Mesodermal cell (in vitro differentiated cells): ENCODE measurements at regions not wholly inside any gene's neighbourhood (a gene's known extent, or its start where the extent isn't known, plus 50 kb on each side); places are given as distances from the start of the nearest gene placed in this dataset.
A peak's percentile ranks its signal among the peaks of the same experiment; 100 is the strongest.

Experiments used
- H3K27ac ChIP-seq: 2 replicates; pipeline ENCODE4 v1.7.0; 2013; ENCODE audit warnings: mild to moderate bottlenecking, low read depth, low read length, moderate library complexity; ENCODE audit not compliant: severe bottlenecking
- H3K36me3 ChIP-seq: 2 replicates; pipeline ENCODE4 v1.7.1; 2013; ENCODE audit warnings: mild to moderate bottlenecking, low read length, moderate library complexity; ENCODE audit not compliant: control insufficient read depth, insufficient read depth
- H3K4me1 ChIP-seq: one replicate; pipeline ENCODE4 v1.7.1; 2013; ENCODE audit warnings: mild to moderate bottlenecking, low read length; ENCODE audit not compliant: insufficient read depth, control insufficient read depth, poor library complexity, severe bottlenecking
- H3K4me3 ChIP-seq: 2 replicates; pipeline ENCODE4 v1.7.0; 2013; ENCODE audit warnings: low read length, control low read depth, mild to moderate bottlenecking; ENCODE audit not compliant: insufficient read depth, poor library complexity, severe bottlenecking; ENCODE audit errors: extremely low read depth
- H3K9me3 ChIP-seq: 2 replicates; pipeline ENCODE4 v1.7.1; 2013; ENCODE audit warnings: mild to moderate bottlenecking, low read length, moderate library complexity; ENCODE audit not compliant: control insufficient read depth
- WGBS, 2 experiments: methylation state at CpG; one replicate each; pipeline ENCODE4 v1.1.5; 2013; ENCODE audit warnings: missing lambda C conversion rate in 2 of 2; ENCODE audit not compliant: insufficient coverage in 2 of 2; 5-methylcytosine and 5-hydroxymethylcytosine counted together

- Histone ChIP-seq H3K27ac (no peak overlapping the region), H3K4me3 (no peak overlapping the region), H3K4me1 (no peaks in the 10 kb centered on the region), H3K9me3 (no peaks in the 10 kb centered on the region), H3K36me3 (no peaks in the 10 kb centered on the region)
These were observed 234.6 kb upstream of the AFF2 start for GRCh38 chrX:148265829-148266228.

DNA sequence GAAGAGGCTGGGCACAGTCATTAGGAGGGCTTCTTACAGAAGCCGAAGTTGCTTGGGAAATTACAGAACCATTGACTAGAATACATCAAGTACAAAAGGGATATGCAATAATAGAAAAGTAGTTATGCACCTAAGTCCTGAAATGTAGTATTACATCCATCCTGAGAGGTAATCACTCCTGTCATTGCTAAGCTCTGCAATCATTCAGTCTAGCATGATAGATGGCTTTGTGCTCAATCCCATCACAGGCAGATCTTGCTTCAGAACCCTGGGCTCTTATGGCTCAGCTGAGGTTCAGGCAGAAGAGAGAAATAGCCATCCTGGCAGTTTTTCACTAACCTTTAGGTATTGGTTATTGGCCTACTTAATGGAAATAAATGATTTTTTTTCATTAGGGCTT lies 231.7 kb upstream of the AFF2 start:
- Histone ChIP-seq H3K36me3 (no peaks in the 10 kb centered on the region), H3K4me1 (no peaks in the 10 kb centered on the region), H3K9me3 (no peaks in the 10 kb centered on the region), H3K4me3 (no peak overlapping the region), H3K27ac (no peak overlapping the region)
- no CpG with 5 or more reads among the region's 1 CpG for WGBS, 2 experiments

- no peaks in the 10 kb centered on the region for H3K9me3 ChIP-seq
- H3K4me3 ChIP-seq: no peak overlapping the region
- no peaks in the 10 kb centered on the region for H3K4me1 ChIP-seq
- no CpG with 5 or more reads among the region's 3 CpGs for WGBS, 2 experiments
- H3K27ac ChIP-seq: no peak overlapping the region
- no peaks in the 10 kb centered on the region for H3K36me3 ChIP-seq
These were observed 230.9 kb upstream of the AFF2 start for GRCh38 chrX:148269513-148269912.

- WGBS, 2 experiments: no CpG with 5 or more reads among the region's 2 CpGs
- H3K4me1 ChIP-seq: no peaks in the 10 kb centered on the region
These were observed 229.9 kb upstream of the AFF2 start for GRCh38 chrX:148270499-148270898.

DNA sequence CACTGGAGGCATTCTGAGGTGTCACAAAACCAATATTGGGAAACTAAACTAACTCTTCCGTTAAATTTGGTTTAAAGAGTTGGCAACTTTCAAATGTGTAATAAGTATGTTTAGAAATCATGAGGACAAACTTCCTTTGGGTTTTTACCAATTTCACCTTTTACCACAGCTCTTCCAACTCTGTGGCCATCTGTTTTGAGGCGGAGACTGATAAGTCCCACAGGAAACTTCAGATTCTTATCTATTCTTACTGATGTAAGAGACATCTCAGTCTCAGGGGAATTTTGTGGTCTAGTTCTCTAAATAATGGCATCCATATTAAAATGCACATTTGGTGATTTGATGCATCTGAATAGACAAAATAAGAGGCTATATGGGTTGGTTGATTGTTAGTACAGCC lies 229.2 kb upstream of the AFF2 start:
- Histone ChIP-seq H3K27ac (no peak overlapping the region), H3K36me3 (no peaks in the 10 kb centered on the region), H3K4me1 (no peaks in the 10 kb centered on the region), H3K9me3 (no peaks in the 10 kb centered on the region), H3K4me3 (no peak overlapping the region)
- WGBS, 2 experiments: no CpG with 5 or more reads among the region's 2 CpGs

More at GRCh38 chrX:148270499-148270898, 229.9 kb upstream of the AFF2 start:
- no peaks in the 10 kb centered on the region for H3K9me3 ChIP-seq
- no peak overlapping the region for H3K27ac ChIP-seq
- H3K36me3 ChIP-seq: no peaks in the 10 kb centered on the region
- H3K4me3 ChIP-seq: no peak overlapping the region

DNA sequence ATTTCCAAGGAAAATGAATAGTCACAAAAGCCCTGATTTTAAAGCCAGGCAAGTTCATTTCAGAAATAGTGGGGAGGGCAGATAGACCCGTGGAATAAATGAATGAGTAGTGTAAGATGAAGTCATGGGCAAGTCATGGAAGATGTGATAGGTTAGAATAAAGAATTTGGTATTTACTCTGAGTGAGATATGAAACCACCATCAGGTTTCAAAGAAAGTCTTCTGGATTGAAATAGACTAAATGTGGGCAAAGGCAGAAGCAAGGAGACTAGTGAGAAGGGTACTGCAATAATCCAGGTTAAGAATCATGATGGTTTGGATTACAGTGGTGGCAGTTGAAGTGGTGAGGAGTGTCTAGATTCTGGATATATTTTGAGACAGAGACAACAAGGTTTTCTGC lies 218.5 kb upstream of the AFF2 start:
- Histone ChIP-seq H3K9me3 (no peaks in the 10 kb centered on the region), H3K36me3 (no peaks in the 10 kb centered on the region), H3K4me3 (no peak overlapping the region), H3K4me1 (no peaks in the 10 kb centered on the region), H3K27ac (no peak overlapping the region)
- 88% methylated on average over 1 of the region's 1 CpG for WGBS, 2 experiments

- WGBS, 2 experiments: 78% methylated on average over 1 of the region's 1 CpG; no CpG with 5 or more reads in 1 of the 2 experiments
- no peak overlapping the region for H3K4me3 ChIP-seq
- no peaks in the 10 kb centered on the region for H3K36me3 ChIP-seq
- no peaks in the 10 kb centered on the region for H3K4me1 ChIP-seq
- no peaks in the 10 kb centered on the region for H3K9me3 ChIP-seq
- no peak overlapping the region for H3K27ac ChIP-seq
These were observed 217.9 kb upstream of the AFF2 start for GRCh38 chrX:148282504-148282903.

DNA sequence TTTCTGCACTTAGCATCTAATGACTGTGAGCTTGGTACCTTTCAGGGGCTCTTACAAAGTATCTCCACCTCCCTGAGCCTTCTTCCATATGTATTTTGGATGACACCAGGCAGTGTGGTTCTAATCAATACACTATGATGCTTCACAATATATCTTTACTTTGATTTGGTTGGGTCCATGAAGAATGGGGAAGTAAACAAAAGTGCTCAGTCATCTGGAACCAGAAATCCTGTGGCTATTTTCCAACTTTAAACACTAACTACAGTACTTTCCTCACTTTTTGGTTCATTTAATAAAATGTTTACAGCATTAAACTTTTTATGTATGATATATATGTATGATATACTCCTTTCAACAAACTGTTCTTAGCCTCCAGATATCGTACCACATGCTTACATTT lies 216.4 kb upstream of the AFF2 start:
- H3K36me3 ChIP-seq: no peaks in the 10 kb centered on the region
- WGBS, 2 experiments: no CpG with 5 or more reads among the region's 1 CpG

DNA sequence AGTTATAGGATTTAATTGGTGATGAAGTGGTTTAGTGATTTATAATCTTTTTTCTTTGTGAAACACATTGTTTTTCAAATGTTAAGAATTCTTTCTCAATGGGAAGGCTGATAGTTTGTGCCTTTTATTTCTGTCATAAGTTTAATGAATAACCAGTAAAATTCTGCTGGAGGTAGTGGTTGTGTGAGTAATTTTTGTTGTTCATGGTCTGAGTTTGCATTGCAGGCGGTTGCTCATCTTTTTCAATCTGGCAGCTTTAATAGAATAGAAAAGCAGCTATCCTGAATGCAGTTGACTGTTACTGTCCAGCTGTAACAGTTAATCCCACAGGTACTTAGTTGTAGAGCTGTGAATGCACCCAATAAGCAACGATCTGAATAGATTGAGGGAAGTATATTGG lies 215.6 kb upstream of the AFF2 start:
- Histone ChIP-seq H3K9me3 (no peaks in the 10 kb centered on the region), H3K27ac (no peak overlapping the region), H3K36me3 (no peaks in the 10 kb centered on the region), H3K4me1 (no peaks in the 10 kb centered on the region), H3K4me3 (no peak overlapping the region)
- WGBS, 2 experiments: 80% methylated on average over 1 of the region's 2 CpGs; no CpG with 5 or more reads in 1 of the 2 experiments

More for the DNA sequence above, 216.4 kb upstream of the AFF2 start:
- Histone ChIP-seq H3K9me3 (no peaks in the 10 kb centered on the region), H3K4me1 (no peaks in the 10 kb centered on the region), H3K4me3 (no peak overlapping the region), H3K27ac (no peak overlapping the region)

- Histone ChIP-seq H3K27ac (no peak overlapping the region), H3K9me3 (no peaks in the 10 kb centered on the region), H3K36me3 (no peaks in the 10 kb centered on the region), H3K4me3 (no peak overlapping the region), H3K4me1 (peaks cover 2% of the 10 kb centered on the region)
- 88% methylated on average over 1 of the region's 3 CpGs; no CpG with 5 or more reads in 1 of the 2 experiments for WGBS, 2 experiments
These were observed 212.0 kb upstream of the AFF2 start for GRCh38 chrX:148288451-148288850.

GRCh38 chrX:148290041-148290440 lies 210.4 kb upstream of the AFF2 start:
- peak overlapping the region; percentile 16 for H3K27ac ChIP-seq
- no peak overlapping the region for H3K4me3 ChIP-seq
- 60 to 71% methylated on average over 1 to 2 of the region's 2 CpGs for WGBS, 2 experiments
- no peaks in the 10 kb centered on the region for H3K9me3 ChIP-seq
- peaks cover 2% of the 10 kb centered on the region for H3K4me1 ChIP-seq
- H3K36me3 ChIP-seq: no peaks in the 10 kb centered on the region
